OCI-M2 (cell line): ENCODE measurements at regions not wholly inside any gene's neighbourhood (a gene's known extent, or its start where the extent isn't known, plus 50 kb on each side); places are given as distances from the start of the nearest gene placed in this dataset.
"Not testable (repeated sequence)": the region's sequence is repeated elsewhere in the genome, so short reads cannot be mapped to it uniquely, and the experiment has no call there.

ENCODE experiments used
- DNase-seq: peaks from one replicate; lab custom pipeline; 2025; ENCODE audit not compliant: unreplicated experiment; lab: John Stamatoyannopoulos, UW

DNA sequence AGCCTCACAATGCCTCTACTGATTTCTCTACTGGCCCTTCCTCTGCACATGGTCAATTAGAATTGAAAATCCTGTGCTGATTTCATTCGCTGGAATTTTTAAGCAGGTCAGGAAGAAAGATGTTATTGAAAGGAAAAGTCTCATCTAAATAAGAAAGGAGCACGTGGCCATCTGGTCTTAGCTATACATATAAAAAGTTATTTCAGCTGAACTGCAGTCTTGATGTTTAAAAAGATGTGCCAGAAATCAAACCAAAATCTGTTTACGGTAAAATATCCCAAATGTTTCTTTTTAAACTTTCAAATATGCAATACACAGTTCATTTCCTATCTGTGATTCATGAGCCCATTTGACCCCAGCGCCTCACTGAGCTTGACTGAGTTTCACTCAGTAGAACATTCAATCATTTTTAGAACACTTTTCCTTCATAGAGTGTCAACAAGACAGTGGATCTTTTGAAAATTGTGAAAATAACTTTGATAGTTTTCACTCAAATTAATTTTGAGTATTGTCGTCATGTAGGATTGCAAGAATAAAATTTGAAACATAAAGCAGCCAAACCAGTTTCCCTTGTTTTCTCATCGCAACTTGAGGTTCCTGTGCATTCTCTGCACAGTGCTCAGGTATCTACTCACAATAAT lies 293.6 kb downstream of the PTPRC start:
- no peak for DNase-seq

DNA sequence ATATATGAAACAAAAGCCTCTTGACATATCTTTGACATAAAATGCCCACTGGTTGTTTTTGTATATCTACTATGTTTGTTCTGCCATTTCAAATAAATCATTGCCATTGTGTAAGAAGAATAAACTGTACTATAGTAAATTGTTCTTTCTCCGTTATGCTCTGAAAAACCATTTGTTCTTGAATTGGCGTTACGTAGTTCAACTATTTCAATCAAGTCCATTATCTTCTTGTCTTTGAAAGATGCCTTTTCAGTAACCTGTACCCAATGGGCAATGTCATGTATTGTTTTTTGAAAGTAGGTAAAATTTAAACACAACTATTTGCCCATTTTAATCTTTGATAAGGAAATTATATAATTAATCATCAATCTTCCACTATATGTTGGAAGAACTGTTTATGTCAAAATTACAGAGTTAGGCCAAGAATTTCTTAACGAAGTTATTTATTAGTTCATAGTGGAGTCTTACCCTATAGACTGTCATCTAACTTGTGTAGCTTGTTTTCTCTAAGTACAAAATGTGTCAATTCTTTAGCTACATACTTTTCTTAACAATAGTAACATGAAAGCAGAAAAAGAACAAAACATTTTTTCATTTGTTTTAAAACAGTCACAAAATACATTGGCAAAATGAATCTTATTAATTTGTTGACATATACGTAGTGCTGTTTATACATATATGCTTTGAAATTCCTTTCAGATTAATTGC lies 294.8 kb downstream of the PTPRC start:
- no peak for DNase-seq

DNA sequence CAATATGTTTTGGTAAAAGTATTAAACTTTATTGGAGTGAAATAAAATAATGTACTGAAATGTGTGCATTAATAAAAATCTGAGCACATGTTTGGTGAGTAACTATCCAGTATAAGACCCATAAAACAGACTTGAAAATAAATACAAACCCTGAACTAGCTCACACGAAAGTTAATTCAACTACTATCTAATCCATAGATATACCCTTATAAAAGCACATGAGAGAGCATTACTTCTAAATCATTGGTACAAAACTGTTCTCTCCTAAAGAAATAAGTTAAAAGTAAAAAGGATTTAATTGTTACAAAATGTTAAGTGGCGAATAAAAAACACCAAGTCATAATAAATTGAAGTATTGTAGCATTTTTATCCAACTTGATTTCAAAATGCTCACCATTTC lies 295.6 kb downstream of the PTPRC start:
- DNase-seq = no peak

DNA sequence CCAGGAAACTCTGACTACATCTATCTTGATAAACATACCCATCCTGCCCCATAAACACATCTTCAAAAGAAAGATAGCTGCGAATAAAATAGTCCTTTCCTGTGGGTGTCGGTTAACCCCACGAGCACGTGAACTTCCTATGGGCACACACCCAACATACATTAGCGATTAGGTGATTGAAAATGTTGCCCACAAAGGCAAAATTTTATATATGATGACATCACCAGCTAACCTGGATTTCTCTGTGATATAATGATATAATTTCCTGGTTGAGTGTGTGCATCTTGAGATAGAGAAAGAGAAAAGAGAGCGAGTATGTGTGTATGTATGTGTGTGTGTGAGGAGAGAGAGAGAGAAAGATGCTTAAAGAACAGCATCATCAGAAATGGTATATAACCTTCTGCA lies 296.1 kb downstream of the PTPRC start:
- DNase-seq = no peak

DNA sequence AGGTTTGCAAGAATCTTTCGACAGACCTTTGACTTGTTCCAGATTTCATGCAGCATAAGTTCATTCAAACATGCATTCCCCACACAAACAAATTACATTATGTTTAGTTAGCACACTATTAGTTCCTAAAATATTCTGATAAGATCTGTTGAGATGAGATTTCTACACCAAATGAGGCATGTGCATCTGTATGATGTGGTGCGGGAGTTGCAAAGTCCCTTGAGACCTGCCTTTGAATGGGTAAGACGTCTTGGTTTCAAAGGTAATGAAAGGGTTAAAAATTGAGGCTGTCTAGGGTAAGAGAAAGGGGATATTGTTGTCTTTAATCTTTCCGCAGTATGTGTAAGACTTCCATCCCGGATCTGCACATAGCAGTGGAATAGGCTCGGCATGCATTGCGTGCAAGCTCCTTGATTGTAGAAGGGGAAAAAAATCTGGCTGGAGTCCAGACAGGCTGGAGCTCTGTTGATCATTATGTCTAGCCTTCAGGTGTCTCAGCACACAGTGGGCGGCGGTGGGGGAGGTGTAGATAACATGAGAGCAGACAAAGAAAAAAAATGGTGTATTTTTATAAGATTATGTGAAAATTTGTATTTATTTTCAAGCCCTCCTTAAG lies 296.6 kb downstream of the PTPRC start:
- peak; percentile 13 for DNase-seq

DNA sequence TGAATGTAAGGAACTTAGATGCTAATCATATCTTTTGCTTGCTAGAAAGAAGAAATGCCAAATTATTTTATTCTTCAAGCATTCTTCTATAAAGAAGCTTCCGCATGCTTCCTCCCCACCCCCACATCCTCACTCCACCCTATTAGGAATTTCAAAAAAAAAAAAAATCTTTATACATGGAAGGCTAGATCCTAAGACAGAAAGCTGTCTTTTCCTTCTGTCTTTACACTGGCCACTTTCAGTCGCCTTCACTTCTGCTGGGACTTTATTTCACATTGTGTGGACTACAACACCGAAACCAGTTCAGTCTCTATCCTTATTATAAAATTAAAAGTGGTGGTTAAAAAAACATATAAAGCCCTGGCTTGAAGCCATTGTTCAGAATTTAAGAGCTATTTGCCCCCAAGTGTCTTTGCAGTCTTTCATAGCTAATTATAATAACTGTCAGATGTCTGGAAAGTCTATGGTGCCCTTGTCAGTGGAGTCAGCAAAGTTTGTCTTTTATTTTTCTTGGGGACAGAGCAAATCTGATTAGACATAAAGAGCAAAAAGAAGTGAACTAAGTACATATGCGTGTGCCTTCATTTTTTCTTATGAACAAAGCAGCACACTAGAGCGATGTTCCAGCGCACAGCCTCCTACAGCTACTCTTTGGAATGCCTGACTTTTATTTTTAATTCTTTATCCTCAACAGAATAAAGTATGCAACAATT lies 297.7 kb downstream of the PTPRC start:
- DNase-seq = no peak

DNA sequence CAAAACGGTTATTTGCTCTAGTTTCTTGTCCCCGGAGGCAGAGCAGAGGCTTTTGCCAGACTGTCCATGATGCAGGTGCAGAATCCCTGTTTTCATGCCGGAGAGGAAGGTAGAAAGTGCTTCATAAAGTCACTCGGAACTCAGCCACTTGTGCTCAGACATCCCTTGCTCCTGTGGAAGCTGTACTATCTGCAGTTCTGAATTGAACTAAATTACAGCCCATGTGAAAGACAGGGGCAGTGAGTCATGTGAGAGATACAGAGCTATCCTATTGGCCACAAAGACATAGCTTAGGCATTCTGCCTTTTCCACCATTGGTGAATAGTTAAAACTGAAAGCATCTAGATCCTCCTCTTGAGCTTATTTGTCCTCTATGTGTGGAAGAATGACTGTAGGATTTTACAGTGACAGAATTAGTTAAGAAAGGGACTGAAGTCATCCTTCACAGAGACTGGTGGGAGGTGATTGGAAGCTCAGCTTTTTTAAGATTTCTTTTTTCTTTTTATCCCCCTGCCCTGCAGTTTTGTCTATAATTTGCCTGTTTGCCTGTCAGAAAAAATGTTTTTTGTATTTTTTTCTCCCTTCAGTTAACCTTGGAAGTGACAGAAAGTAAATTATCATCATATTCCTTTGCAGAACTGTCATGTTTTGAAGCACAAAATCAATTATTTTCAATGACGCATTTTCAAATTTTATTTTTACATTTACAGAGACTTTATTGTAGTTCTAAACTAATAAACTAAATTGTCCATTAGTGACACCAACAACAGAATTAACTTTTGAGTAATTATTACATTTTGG lies 298.6 kb downstream of the PTPRC start:
- peak; percentile 50 for DNase-seq

DNA sequence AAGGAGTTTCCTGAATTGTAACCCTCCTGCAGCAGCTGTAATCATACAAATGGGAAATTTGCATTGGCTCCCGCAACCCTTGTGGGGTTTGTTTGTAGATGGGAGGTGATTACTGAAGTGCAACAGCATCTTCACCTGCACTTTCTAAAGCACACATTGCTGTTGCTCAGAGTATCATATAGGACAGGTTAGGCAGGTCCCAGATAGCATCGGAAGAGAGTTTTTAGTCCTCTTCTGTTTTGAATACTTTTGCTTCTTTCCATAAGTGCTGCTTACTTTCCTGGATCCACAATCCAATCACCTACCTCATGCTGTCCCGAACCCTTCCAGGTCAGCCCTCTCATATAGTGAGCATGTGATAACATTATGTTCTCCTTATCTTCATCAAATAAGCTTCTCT lies 300.4 kb downstream of the PTPRC start:
- no peak for DNase-seq

DNA sequence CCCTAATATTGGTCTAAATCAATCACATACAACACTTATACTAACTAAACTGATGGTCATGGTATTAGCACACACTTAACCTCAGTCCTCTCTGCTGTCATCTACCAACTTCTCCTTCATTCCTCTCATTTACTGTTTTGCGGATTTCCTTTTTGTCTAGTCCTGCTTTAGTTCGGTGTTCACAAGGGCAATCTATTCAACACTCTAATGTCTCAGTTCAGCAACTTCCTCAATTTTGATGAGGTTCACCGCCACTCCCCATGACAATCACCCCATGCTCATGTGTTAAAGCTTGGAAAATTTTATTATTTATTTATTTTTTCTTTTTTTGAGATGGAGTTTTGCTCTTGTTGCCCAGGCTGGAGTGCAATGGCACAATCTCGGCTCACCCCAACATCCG lies 301.1 kb downstream of the PTPRC start:
- no peak for DNase-seq

DNA sequence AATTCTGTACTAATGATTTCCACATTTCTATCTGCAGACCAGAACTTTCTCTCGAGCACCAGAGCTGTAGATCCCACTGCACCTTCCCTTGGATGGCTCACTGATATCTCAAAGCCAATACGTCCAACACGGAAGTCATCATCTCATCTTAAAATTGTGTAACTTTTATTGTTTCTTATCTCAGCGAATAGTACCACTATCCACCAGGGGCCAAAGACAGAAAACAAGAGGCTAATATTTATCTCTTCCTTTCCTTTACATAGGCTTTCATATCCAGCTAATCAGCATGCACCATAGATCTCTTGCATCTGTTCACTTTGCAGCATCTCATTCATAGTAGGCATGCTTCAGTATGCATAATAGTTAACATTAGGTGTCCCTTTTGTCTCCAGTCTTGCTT lies 303.6 kb downstream of the PTPRC start:
- DNase-seq = no peak

DNA sequence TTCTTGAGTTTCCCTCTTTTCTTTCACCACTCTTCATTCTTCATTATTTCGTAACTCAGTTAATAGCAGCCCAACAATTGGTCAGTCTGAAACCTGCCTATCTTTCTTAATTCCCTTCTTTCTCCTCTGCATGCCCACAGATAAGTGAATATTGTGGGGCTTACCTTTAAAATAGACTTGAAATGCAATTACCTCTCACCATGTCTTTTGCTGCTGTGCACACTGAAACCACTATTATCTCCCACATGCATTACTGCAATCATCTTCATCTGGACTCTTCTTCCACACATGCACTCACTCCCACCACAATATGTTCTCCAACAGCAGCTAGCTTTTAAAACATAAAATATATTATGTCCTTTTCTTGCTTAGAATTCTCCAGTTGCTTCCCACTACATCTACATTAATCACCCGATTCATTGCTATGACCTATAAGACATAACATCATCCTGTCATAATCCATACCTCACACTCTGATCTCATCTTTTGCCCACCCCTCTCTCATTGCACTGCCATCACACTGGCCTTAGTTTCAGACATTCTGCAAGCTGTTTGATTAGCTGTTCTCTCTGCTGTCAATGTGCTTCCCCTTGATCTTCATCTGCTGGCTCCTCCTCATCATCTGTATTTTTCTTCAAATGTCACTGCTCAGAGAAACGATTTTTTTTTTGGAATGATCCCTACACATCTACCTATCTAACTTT lies 304.8 kb downstream of the PTPRC start:
- no peak for DNase-seq

DNA sequence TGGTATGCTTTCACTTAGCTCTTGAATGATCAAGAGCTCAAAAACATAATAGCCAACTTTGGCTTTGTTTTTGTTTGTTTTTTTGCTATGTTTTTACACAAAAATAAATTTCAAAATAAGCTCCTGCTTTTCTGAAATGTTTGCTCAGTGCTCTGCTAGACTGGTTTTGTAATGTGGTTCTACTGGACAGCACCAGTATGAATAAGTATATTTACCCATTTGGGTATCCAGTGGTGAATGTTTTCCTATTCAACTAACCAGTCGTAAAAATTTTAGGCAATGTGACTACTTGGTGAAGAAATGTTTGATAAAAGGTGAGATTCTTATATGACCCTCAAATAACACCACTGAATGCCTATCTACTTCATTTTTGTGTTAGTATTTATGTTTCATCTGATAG lies 308.6 kb downstream of the PTPRC start:
- no peak for DNase-seq

DNA sequence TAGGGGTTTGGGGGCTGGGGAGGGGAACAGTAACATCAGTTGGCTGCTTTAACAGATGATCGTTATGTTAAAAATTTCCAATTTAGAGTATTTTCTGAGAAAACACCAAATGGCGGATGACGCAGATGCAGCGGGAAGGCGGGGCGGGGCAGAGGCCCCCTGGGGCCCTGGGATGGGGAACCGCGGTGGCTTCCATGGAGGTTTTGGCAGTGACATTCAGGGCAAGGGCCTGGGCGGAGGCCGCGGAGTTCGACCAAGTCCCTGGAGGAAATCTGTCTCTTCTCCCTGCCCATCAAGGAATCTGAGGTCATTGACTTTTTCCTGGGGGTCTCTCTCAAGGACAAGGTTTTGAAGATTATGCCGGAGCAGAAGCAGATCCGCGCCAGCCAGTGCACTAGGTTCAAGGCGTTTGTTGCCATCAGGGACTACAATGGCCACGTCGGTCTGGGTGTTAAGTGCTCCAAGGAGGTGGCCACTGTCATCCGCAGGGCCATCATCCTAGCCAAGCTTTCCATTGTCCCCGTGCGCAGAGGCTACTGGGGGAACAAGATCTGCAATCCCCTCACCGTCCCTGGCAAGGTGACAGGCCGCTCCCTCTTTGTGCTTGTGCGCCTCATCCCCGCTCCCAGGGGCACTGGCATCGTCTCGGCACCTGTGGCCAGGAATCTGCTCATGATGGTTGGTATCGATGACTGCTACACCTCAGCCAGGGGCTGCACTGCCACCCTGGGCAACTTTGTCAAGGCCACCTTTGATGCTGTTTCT lies 310.2 kb downstream of the PTPRC start:
- DNase-seq = no peak

DNA sequence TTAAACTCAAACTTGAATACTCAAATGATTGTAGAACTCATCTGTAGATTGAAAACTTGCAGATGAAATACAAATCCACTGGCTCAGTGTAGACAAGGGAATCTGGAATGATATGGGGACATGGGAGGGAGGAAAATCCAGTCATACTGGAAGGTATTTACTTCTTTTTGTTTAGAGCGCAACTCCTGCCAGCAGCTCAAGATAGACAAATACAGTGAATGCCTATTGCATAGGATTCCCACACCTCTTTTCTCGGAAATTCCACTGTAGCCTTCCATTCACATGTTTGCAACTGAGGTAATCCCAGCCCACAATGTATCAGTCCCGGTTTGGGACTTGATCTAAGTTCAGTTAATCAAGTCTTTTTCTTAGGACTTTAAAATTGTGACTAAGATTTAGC lies 311.2 kb downstream of the PTPRC start:
- no peak for DNase-seq

DNA sequence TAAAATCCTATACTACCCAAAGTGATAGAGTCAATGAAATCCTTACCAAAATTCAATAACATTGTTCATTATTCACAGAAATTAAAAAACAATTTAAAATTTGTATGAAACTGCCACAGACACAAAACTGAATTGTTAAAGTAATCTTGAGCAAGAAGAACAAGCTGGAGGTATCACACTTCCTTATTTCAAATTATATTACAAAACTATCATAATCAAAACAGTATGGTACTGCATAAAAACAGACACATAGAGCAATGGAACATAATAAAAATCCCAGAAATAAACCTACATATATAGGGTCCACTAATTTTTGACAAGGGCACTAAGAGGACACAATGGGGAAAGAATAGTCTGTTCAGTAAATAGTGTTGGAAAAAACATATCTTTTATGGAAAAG lies 316.2 kb downstream of the PTPRC start:
- no peak for DNase-seq

DNA sequence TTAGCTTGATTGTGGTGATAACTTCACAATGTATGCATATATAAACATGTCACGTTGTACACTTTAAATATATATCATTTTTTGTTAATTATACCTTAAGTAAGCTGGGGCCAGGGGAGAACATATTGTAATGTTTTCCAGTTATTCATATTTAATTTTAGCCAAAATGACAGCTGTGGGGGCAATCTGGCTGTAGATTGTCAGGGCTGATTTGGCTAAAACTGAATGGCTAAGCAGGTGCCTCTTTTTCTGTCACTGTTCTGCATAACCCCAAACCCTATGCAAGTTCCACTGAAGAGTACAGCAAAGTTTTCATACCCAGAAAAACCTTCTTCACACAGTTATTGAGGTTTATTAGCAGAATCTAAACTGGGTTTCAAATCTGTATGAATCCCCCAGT lies 318.2 kb downstream of the PTPRC start:
- no peak for DNase-seq

DNA sequence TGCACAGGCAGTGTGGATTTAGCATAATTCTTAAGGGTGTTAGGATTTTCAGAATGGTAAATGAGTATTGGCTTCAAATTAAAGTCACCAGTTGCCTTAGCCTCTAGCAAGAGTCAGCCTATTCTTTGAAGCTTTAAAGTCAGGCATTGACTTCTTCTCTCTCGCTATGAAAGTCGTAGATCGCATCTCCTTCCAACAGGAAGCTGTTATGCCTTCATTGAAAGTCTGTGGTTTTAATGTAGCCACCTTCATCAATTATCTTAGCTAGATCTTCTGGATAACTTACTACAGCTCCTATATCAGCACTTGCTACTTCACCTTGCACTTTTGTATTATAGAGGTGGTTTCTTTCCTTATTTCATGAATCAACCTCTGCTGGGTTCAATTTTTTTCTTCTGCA lies 320.2 kb downstream of the PTPRC start:
- no peak for DNase-seq

DNA sequence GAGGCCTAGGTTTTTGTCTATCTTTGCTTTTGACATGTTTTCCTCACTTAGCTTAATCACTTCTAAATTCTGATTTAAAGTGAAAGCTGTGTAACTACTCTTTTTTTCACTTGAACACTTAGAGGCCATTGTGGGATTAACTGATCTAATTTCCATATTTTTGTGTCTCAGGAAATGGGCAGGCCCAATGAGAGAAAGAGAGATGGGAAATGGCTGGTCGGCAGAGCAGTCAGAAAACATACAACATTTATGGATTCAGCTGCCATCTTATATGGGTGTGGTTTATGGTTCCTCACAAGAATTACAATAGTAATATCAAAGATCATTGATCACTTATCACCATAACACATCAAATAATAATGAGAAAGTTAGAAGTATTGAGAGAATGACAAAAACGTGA lies 320.8 kb downstream of the PTPRC start:
- DNase-seq = no peak

DNA sequence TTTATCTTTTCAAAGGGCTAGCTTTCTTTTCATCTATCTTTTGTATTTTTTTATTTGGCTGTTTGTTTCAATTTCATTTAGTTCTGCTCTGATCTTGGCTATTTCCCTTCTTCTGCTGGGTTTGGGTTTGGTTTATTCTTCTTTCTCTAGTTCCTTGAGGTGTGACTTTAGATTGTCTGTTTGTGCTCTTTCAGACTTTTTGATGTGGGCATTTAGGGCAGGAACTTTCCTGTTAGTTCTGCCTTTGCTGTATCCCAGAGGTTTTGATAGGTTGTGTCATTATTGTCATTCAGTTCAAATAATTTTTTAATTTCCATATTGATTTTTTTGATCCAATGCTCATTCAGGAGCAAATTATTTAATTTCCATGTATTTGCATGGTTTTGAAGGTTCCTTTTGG lies 325.0 kb downstream of the PTPRC start:
- not testable (repeated sequence) for DNase-seq

DNA sequence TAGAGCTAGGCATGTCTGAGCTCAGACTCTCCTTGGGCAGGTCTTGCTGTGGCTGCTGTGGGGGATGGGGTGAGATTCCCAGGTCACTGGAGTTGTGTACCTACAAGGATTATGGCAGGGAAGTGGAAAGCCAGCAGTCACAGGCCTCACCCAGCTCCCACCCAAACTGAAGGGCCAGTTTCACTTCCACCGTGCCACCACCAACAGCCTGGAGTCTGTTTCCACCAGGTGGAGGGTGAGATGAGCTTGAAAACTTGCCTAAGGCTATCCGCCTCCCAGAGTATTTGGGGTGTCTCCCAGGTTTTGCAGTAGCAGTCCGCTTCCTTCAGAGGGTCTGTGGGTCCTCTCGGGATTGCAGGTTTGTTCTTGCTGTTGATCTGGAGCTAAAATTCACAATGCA lies 327.7 kb downstream of the PTPRC start:
- no peak for DNase-seq
